ENCODE measurements at regions not wholly inside any gene's neighbourhood (a gene's known extent, or its start where the extent isn't known, plus 50 kb on each side); places are given as distances from the start of the nearest gene placed in this dataset.

- Histone ChIP-seq H3K27me3 (ENCODE audit: low read depth, low read length) (peaks cover 21% of the 10 kb centered on the region), H3K27ac (ENCODE audit: low read length) (no peak overlapping the region), H3K4me3 (ENCODE audit: low read length) (no peak overlapping the region), H3K79me2 (ENCODE audit: low read length) (no peaks in the 10 kb centered on the region), H3K4me1 (ENCODE audit: low read length) (no peaks in the 10 kb centered on the region; the same call in 1 of the 2 replicates), H3K4me2 (ENCODE audit: low read length) (no peak overlapping the region), H2AFZ (ENCODE audit: low read depth, low read length) (no peak overlapping the region), H4K20me1 (ENCODE audit: insufficient read depth, low read length) (no peaks in the 10 kb centered on the region), H3K36me3 (replicated peaks; ENCODE audit: low read depth, low read length) (no peaks in the 10 kb centered on the region), H3K9me3 (ENCODE audit: insufficient read depth, low read length) (no peaks in the 10 kb centered on the region), H3K9ac (ENCODE audit: low read length) (no peak overlapping the region)
- TF ChIP-seq CTCF (IDR thresholded peaks at IDR 0.05; ENCODE audit: low read depth, low read length) (no peak), EZH2phosphoT487 (IDR thresholded peaks at IDR 0.05; ENCODE audit: low read depth) (no peak)
These were observed 270.0 kb upstream of the TLE4 start for GRCh38 chr9:79301551-79302391.

GRCh38 chr9:79302569-79302968 is 269.2 kb upstream of the TLE4 start:
- no peak overlapping the region for H2AFZ ChIP-seq (ENCODE audit: low read depth, low read length)

GRCh38 chr9:79308012-79308411 is 263.8 kb upstream of the TLE4 start:
- Histone ChIP-seq H3K9ac (ENCODE audit: low read length) (no peak overlapping the region), H3K4me2 (ENCODE audit: low read length) (no peak overlapping the region), H3K27me3 (ENCODE audit: low read depth, low read length) (peaks cover 9% of the 10 kb centered on the region), H3K36me3 (replicated peaks; ENCODE audit: low read depth, low read length) (no peaks in the 10 kb centered on the region), H4K20me1 (ENCODE audit: insufficient read depth, low read length) (no peaks in the 10 kb centered on the region), H2AFZ (ENCODE audit: low read depth, low read length) (no peak overlapping the region), H3K9me3 (ENCODE audit: insufficient read depth, low read length) (no peaks in the 10 kb centered on the region), H3K79me2 (ENCODE audit: low read length) (no peaks in the 10 kb centered on the region), H3K4me1 (ENCODE audit: low read length) (no peaks in the 10 kb centered on the region), H3K27ac (ENCODE audit: low read length) (no peak overlapping the region), H3K4me3 (ENCODE audit: low read length) (no peak overlapping the region)
- TF ChIP-seq EZH2phosphoT487 (IDR thresholded peaks at IDR 0.05; ENCODE audit: low read depth), result no peak
- TF ChIP-seq CTCF (IDR thresholded peaks at IDR 0.05; ENCODE audit: low read depth, low read length), result no peak

More at GRCh38 chr9:79302569-79302968, 269.2 kb upstream of the TLE4 start:
- H3K9ac ChIP-seq (ENCODE audit: low read length), result no peak overlapping the region
- H3K9me3 ChIP-seq (ENCODE audit: insufficient read depth, low read length), result no peaks in the 10 kb centered on the region
- H3K79me2 ChIP-seq (ENCODE audit: low read length), result no peaks in the 10 kb centered on the region
- H4K20me1 ChIP-seq (ENCODE audit: insufficient read depth, low read length), result no peaks in the 10 kb centered on the region
- H3K27ac ChIP-seq (ENCODE audit: low read length), result no peak overlapping the region
- H3K4me3 ChIP-seq (ENCODE audit: low read length), result no peak overlapping the region
- TF ChIP-seq CTCF (IDR thresholded peaks at IDR 0.05; ENCODE audit: low read depth, low read length) (no peak), EZH2phosphoT487 (IDR thresholded peaks at IDR 0.05; ENCODE audit: low read depth) (no peak)
- no peaks in the 10 kb centered on the region; the same call in 1 of the 2 replicates for H3K4me1 ChIP-seq (ENCODE audit: low read length)
- H3K4me2 ChIP-seq (ENCODE audit: low read length), result no peak overlapping the region
- H3K36me3 ChIP-seq (replicated peaks; ENCODE audit: low read depth, low read length), result no peaks in the 10 kb centered on the region
- peaks cover 21% of the 10 kb centered on the region for H3K27me3 ChIP-seq (ENCODE audit: low read depth, low read length)

GRCh38 chr9:79312686-79313421 is 258.9 kb upstream of the TLE4 start:
- no peak overlapping the region for H2AFZ ChIP-seq (ENCODE audit: low read depth, low read length)
- TF ChIP-seq EZH2phosphoT487 (IDR thresholded peaks at IDR 0.05; ENCODE audit: low read depth), result no peak
- TF ChIP-seq CTCF (IDR thresholded peaks at IDR 0.05; ENCODE audit: low read depth, low read length), result no peak

More at GRCh38 chr9:79312686-79313421, 258.9 kb upstream of the TLE4 start:
- Histone ChIP-seq H4K20me1 (ENCODE audit: insufficient read depth, low read length) (no peaks in the 10 kb centered on the region), H3K4me2 (ENCODE audit: low read length) (no peak overlapping the region), H3K4me1 (ENCODE audit: low read length) (no peaks in the 10 kb centered on the region), H3K9ac (ENCODE audit: low read length) (no peak overlapping the region), H3K79me2 (ENCODE audit: low read length) (no peaks in the 10 kb centered on the region), H3K9me3 (ENCODE audit: insufficient read depth, low read length) (no peaks in the 10 kb centered on the region), H3K27ac (ENCODE audit: low read length) (no peak overlapping the region), H3K4me3 (ENCODE audit: low read length) (no peak overlapping the region), H3K36me3 (replicated peaks; ENCODE audit: low read depth, low read length) (no peaks in the 10 kb centered on the region), H3K27me3 (ENCODE audit: low read depth, low read length) (no peaks in the 10 kb centered on the region)
